ENCODE measurements at regions not wholly inside any gene's neighbourhood (a gene's known extent, or its start where the extent isn't known, plus 50 kb on each side); places are given as distances from the start of the nearest gene placed in this dataset.

GRCh38 chr5:114839360-114839759 is 330.3 kb downstream of the TRIM36 start:
- no peak for TF ChIP-seq YY1 (IDR thresholded peaks at IDR 0.05; ENCODE audit: low read depth, low read length)
- TF ChIP-seq CTCF (IDR thresholded peaks at IDR 0.05; ENCODE audit: control extremely low read depth in 1 of 3, insufficient read depth in 1 of 3, low read depth in 1 of 3, low read length in 3 of 3) = peak; percentile 31 to 43 (median 31); a peak in 3 of 4 replicates
- no peak for TF ChIP-seq CREB1 (IDR thresholded peaks at IDR 0.05)
- TF ChIP-seq EZH2 (IDR thresholded peaks at IDR 0.05; ENCODE audit: low read depth, low read length, severe bottlenecking) = no peak
- no peak for TF ChIP-seq CEBPB (IDR thresholded peaks at IDR 0.05; ENCODE audit: low read depth, low read length)
- peak; percentile 14 to 27; a peak in 2 of 4 replicates for TF ChIP-seq RAD21 (IDR thresholded peaks at IDR 0.05 in 1 of 2, conservative IDR thresholded peaks at IDR 0.05 in 1 of 2; ENCODE audit: low read depth in 2 of 2, low read length in 2 of 2)
- TF ChIP-seq MAX (IDR thresholded peaks at IDR 0.05) = peak; percentile 67; the same call in 1 of the 2 replicates
- no peak for TF ChIP-seq USF2 (IDR thresholded peaks at IDR 0.05; ENCODE audit: low read length)

Measured in H1 (cell line).